ENCODE measurements at regions not wholly inside any gene's neighbourhood (a gene's known extent, or its start where the extent isn't known, plus 50 kb on each side); places are given as distances from the start of the nearest gene placed in this dataset.

DNA sequence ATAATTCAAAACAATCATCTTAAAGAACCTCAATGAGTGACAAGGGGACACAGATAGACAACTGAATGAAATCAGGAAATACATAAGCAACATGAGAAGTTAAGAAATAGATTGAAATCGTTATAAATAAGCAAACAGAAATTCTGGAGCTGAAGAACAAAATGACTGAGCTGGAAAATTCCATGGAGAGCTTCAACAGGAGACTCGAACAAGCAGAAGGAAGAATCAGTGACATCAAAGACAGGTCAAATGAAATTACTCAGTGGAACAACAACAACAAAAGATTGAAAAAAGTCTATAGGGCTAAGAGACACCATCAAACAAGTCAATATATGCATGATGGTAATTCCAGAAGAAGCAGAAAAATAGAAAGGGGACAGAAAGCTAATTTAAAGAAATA, 89.5 kb upstream of the ALKAL2 start:
- H3K4me3 Mint-ChIP-seq, result no peak overlapping the region
- Histone ChIP-seq H3K36me3 (ENCODE audit: insufficient read depth, low read length) (no peaks in the 10 kb centered on the region), H3K4me1 (ENCODE audit: insufficient read depth, low read length) (no peaks in the 10 kb centered on the region), H3K27me3 (ENCODE audit: insufficient read depth, low read length) (peaks cover 3% of the 10 kb centered on the region), H3K9me3 (ENCODE audit: control insufficient read depth in 1 of 2, low read length in 2 of 2) (no peaks in the 10 kb centered on the region), H3K4me3 (ENCODE audit: low read length in 2 of 2) (no peak overlapping the region), H3K27ac (ENCODE audit: low read depth, low read length) (no peak overlapping the region)
- DNase-seq, result no peak
- intact Hi-C loops (cut with micrococcal nuclease), result no loop called here
- ChIA-PET POLR2A (ENCODE audit: partially characterized antibody) (no interaction called here), CTCF (ENCODE audit: partially characterized antibody) (no interaction called here)
- H3K36me3 Mint-ChIP-seq, result peaks cover 0 to 8% of the 10 kb centered on the region in 2 donors
- H3K9me3 Mint-ChIP-seq, result peaks cover 8 to 21% (median 12%) of the 10 kb centered on the region in 8 donors
- no peak overlapping the region for H3K27ac Mint-ChIP-seq
- peaks cover 18 to 40% of the 10 kb centered on the region in 2 donors for H3K27me3 Mint-ChIP-seq
- no peaks in the 10 kb centered on the region for H3K4me1 Mint-ChIP-seq

DNA sequence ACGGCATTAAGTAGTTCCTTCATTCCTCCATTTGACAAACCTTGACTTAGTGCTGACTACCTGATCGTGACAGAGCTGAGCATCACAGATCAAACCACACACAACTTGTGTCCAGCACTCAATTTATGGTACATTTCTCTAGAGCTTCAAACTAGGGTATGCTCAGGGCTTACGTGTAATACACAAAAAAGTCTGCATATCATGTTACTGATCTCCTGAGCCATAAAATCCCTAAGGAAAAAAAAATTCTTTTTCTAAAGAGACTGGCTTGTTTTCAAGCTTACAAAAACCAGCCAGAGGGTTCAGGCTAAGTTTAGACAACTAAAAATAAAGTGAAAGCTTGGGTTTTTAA, 88.0 kb upstream of the ALKAL2 start:
- POLR2A ChIA-PET (ENCODE audit: partially characterized antibody), result no interaction called here
- no peaks in the 10 kb centered on the region for H3K36me3 ChIP-seq (ENCODE audit: insufficient read depth, low read length)
- H3K4me3 ChIP-seq (ENCODE audit: low read length in 2 of 2), result no peak overlapping the region

GRCh38 chr2:375270-375955, 87.5 kb upstream of the ALKAL2 start:
- H3K36me3 Mint-ChIP-seq, result peaks cover 0 to 8% of the 10 kb centered on the region in 2 donors
- ChIA-PET POLR2A (ENCODE audit: partially characterized antibody) (no interaction called here), CTCF (ENCODE audit: partially characterized antibody) (no interaction called here)
- Histone ChIP-seq H3K27me3 (ENCODE audit: insufficient read depth, low read length) (peaks cover 3% of the 10 kb centered on the region), H3K27ac (ENCODE audit: low read depth, low read length) (no peak overlapping the region), H3K4me1 (ENCODE audit: insufficient read depth, low read length) (no peaks in the 10 kb centered on the region), H3K4me3 (ENCODE audit: low read length in 2 of 2) (no peak overlapping the region), H3K36me3 (ENCODE audit: insufficient read depth, low read length) (no peaks in the 10 kb centered on the region), H3K9me3 (ENCODE audit: control insufficient read depth in 1 of 2, low read length in 2 of 2) (no peaks in the 10 kb centered on the region)
- peaks cover 25 to 43% of the 10 kb centered on the region in 2 donors for H3K27me3 Mint-ChIP-seq
- H3K27ac Mint-ChIP-seq, result no peak overlapping the region
- peaks cover 9 to 24% (median 19%) of the 10 kb centered on the region in 8 donors for H3K9me3 Mint-ChIP-seq
- H3K4me1 Mint-ChIP-seq, result no peaks in the 10 kb centered on the region
- intact Hi-C loops (cut with micrococcal nuclease), result no loop called here
- DNase-seq, result no peak
- H3K4me3 Mint-ChIP-seq, result no peak overlapping the region

More for the DNA sequence above, 88.0 kb upstream of the ALKAL2 start:
- Histone ChIP-seq H3K27me3 (ENCODE audit: insufficient read depth, low read length) (peaks cover 3% of the 10 kb centered on the region), H3K9me3 (ENCODE audit: control insufficient read depth in 1 of 2, low read length in 2 of 2) (no peaks in the 10 kb centered on the region), H3K4me1 (ENCODE audit: insufficient read depth, low read length) (no peaks in the 10 kb centered on the region), H3K27ac (ENCODE audit: low read depth, low read length) (no peak overlapping the region)
- Mint-ChIP-seq H3K27ac (no peak overlapping the region), H3K36me3 (peaks cover 0 to 8% of the 10 kb centered on the region in 2 donors), H3K4me3 (no peak overlapping the region), H3K4me1 (no peaks in the 10 kb centered on the region), H3K9me3 (peaks cover 10 to 21% (median 16%) of the 10 kb centered on the region in 8 donors), H3K27me3 (peaks cover 23 to 43% of the 10 kb centered on the region in 2 donors)
- CTCF ChIA-PET (ENCODE audit: partially characterized antibody), result no interaction called here
- no peak for DNase-seq
- intact Hi-C loops (cut with micrococcal nuclease), result no loop called here

- peaks cover 0 to 20% (median 5%) of the 10 kb centered on the region in 8 donors for H3K9me3 Mint-ChIP-seq
- no peaks in the 10 kb centered on the region for H3K36me3 Mint-ChIP-seq
- H3K4me3 ChIP-seq (ENCODE audit: low read length in 2 of 2), result no peak overlapping the region
- H3K4me1 Mint-ChIP-seq, result peaks cover 0 to 4% (median 0%) of the 10 kb centered on the region in 4 donors
- H3K27ac ChIP-seq (ENCODE audit: low read depth, low read length), result no peak overlapping the region
- H3K9me3 ChIP-seq (ENCODE audit: control insufficient read depth in 1 of 2, low read length in 2 of 2), result no peaks in the 10 kb centered on the region
- H3K36me3 ChIP-seq (ENCODE audit: insufficient read depth, low read length), result no peaks in the 10 kb centered on the region
- peak overlapping the region in 1 of 7 donors; percentile 27 for H3K27ac Mint-ChIP-seq
- no peaks in the 10 kb centered on the region for H3K4me1 ChIP-seq (ENCODE audit: insufficient read depth, low read length)
- ChIA-PET CTCF (ENCODE audit: partially characterized antibody) (no interaction called here), POLR2A (ENCODE audit: partially characterized antibody) (no interaction called here)
- no peak for DNase-seq
- H3K4me3 Mint-ChIP-seq, result peak overlapping the region in 1 of 8 donors; percentile 12
- H3K27me3 ChIP-seq (ENCODE audit: insufficient read depth, low read length), result no peaks in the 10 kb centered on the region
- peaks cover 23 to 34% of the 10 kb centered on the region in 2 donors for H3K27me3 Mint-ChIP-seq
- intact Hi-C loops (cut with micrococcal nuclease), result no loop called here
Observed at GRCh38 chr2:368386-368785, 80.5 kb upstream of the ALKAL2 start.

- Mint-ChIP-seq H3K36me3 (no peaks in the 10 kb centered on the region), H3K4me3 (no peak overlapping the region), H3K27me3 (peaks cover 18 to 24% of the 10 kb centered on the region in 2 donors), H3K9me3 (peaks cover 0 to 16% (median 5%) of the 10 kb centered on the region in 8 donors), H3K4me1 (peaks cover 0 to 4% (median 0%) of the 10 kb centered on the region in 4 donors), H3K27ac (peak overlapping the region in 1 of 7 donors; percentile 47)
- CTCF ChIA-PET (ENCODE audit: partially characterized antibody), result no interaction called here
- no peaks in the 10 kb centered on the region for H3K9me3 ChIP-seq (ENCODE audit: control insufficient read depth in 1 of 2, low read length in 2 of 2)
- intact Hi-C loops (cut with micrococcal nuclease), result no loop called here
- DNase-seq, result no peak
- no peaks in the 10 kb centered on the region for H3K4me1 ChIP-seq (ENCODE audit: insufficient read depth, low read length)
- no peaks in the 10 kb centered on the region for H3K36me3 ChIP-seq (ENCODE audit: insufficient read depth, low read length)
- POLR2A ChIA-PET (ENCODE audit: partially characterized antibody), result no interaction called here
- H3K4me3 ChIP-seq (ENCODE audit: low read length in 2 of 2), result no peak overlapping the region
- no peaks in the 10 kb centered on the region for H3K27me3 ChIP-seq (ENCODE audit: insufficient read depth, low read length)
- H3K27ac ChIP-seq (ENCODE audit: low read depth, low read length), result no peak overlapping the region
Observed at GRCh38 chr2:367246-367645, 79.4 kb upstream of the ALKAL2 start.

DNA sequence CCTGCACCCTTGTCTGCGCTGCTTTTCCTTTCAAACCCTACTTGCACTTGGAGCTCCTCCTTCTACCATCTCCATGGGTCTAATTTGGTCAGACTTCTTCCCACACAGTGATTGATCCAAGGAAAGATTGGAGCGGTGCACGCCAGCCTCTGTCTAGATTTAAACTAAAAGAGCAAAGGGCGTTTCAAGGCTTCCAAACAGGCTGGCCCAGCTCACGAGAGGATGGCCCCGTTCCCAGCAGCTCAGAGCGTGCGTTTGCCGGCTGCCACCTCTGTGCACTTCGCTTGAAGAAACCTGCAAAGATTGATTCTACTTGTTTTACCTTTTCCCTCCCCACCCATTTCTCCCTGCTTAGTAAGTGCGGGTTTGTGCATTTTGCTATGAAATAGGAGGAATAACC, 78.8 kb upstream of the ALKAL2 start:
- Mint-ChIP-seq H3K27me3 (peaks cover 14 to 20% of the 10 kb centered on the region in 2 donors), H3K9me3 (peaks cover 0 to 16% (median 5%) of the 10 kb centered on the region in 8 donors), H3K4me3 (no peak overlapping the region), H3K36me3 (no peaks in the 10 kb centered on the region), H3K4me1 (peaks cover 0 to 4% (median 0%) of the 10 kb centered on the region in 4 donors), H3K27ac (no peak overlapping the region)
- Histone ChIP-seq H3K9me3 (ENCODE audit: control insufficient read depth in 1 of 2, low read length in 2 of 2) (no peaks in the 10 kb centered on the region), H3K4me1 (ENCODE audit: insufficient read depth, low read length) (no peaks in the 10 kb centered on the region), H3K27ac (ENCODE audit: low read depth, low read length) (no peak overlapping the region), H3K36me3 (ENCODE audit: insufficient read depth, low read length) (no peaks in the 10 kb centered on the region), H3K4me3 (ENCODE audit: low read length in 2 of 2) (no peak overlapping the region), H3K27me3 (ENCODE audit: insufficient read depth, low read length) (no peaks in the 10 kb centered on the region)
- DNase-seq, result no peak
- CTCF ChIA-PET (ENCODE audit: partially characterized antibody), result no interaction called here
- POLR2A ChIA-PET (ENCODE audit: partially characterized antibody), result no interaction called here
- intact Hi-C loops (cut with micrococcal nuclease), result no loop called here

DNA sequence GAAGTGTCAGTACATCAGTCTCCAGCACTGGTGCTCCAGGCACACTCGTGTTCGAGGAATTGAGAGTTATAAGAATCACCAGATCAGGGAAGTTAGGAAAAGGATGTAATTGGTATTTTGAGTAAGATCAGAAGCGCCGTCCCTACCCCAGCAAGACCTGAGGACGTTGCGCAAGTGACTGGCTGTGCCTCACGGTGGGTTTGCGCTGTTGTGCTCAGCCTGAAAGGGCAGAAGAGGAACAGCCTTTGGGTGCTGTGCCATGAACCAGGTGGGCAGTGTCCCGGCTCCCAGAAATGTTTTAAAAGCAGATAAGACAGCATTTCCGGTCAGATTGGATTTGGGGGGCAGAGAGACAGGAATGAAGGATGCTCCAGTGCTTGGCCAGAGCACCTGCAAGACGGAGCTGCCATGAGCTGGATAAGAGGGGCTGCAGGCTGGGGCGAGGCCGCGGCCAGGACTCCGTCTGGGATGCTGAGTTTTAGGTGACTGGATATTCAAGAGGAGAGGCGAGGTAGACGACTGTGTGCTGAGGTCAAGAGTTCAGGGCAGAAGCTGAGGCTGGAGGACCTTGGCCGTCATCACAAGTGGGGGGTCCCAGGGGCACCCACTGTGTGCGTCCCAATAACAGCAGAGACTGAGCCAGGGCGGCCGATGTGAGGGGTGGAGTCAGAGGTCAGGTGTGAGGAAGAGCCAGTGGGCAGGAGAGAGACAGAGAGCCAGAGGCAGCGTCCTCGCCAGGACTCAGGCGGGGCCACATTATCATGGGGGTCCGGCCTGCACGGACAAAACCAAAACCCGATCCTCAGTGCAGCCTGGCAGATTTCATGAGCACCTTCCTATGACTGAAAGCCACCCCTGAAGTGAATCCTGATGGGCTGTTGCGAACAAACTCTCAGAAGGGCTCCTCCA, 77.7 kb upstream of the ALKAL2 start:
- no peak overlapping the region for H3K27ac ChIP-seq (ENCODE audit: low read depth, low read length)
- intact Hi-C loops (cut with micrococcal nuclease), result no loop called here
- H3K4me3 Mint-ChIP-seq, result no peak overlapping the region
- H3K27me3 ChIP-seq (ENCODE audit: insufficient read depth, low read length), result no peaks in the 10 kb centered on the region
- H3K4me1 ChIP-seq (ENCODE audit: insufficient read depth, low read length), result no peaks in the 10 kb centered on the region
- no peaks in the 10 kb centered on the region for H3K9me3 ChIP-seq (ENCODE audit: control insufficient read depth in 1 of 2, low read length in 2 of 2)
- H3K4me3 ChIP-seq (ENCODE audit: low read length in 2 of 2), result no peak overlapping the region
- DNase-seq, result no peak
- POLR2A ChIA-PET (ENCODE audit: partially characterized antibody), result no interaction called here
- no peak overlapping the region for H3K27ac Mint-ChIP-seq
- H3K4me1 Mint-ChIP-seq, result peaks cover 0 to 4% (median 0%) of the 10 kb centered on the region in 4 donors
- H3K27me3 Mint-ChIP-seq, result peaks cover 12 to 19% of the 10 kb centered on the region in 2 donors
- H3K36me3 Mint-ChIP-seq, result no peaks in the 10 kb centered on the region
- H3K9me3 Mint-ChIP-seq, result peaks cover under 1 to 9% (median 3%) of the 10 kb centered on the region in 8 donors
- CTCF ChIA-PET (ENCODE audit: partially characterized antibody), result no interaction called here
- no peaks in the 10 kb centered on the region for H3K36me3 ChIP-seq (ENCODE audit: insufficient read depth, low read length)

Measured in CD4-positive, alpha-beta memory T cell (primary cell).